D721Med (cell line): ENCODE measurements at regions not wholly inside any gene's neighbourhood (a gene's known extent, or its start where the extent isn't known, plus 50 kb on each side); places are given as distances from the start of the nearest gene placed in this dataset.

Experiments
- DNase-seq: peaks from one replicate; pipeline ENCODE4 v3.0.0; 2011; ENCODE audit warnings: low spot score; ENCODE audit not compliant: insufficient read length
- FAIRE-seq: peaks from 2 replicates; lab custom pipeline; 2011; peaks lifted over from hg19 to GRCh38; lab: Jason Lieb, UNC
- CTCF ChIP-seq: IDR thresholded peaks from 2 replicates; pipeline ENCODE4 v1.5.1; 2012; ENCODE audit warnings: mild to moderate bottlenecking, control low read depth; ENCODE audit not compliant: insufficient read depth; ENCODE audit errors: missing control alignments

- DNase-seq (no peak), FAIRE-seq (peak; percentile 97)
- TF ChIP-seq CTCF: no peak
These were observed 264.3 kb downstream of the TXNL1 start for GRCh38 chr18:56374007-56374655.

DNA sequence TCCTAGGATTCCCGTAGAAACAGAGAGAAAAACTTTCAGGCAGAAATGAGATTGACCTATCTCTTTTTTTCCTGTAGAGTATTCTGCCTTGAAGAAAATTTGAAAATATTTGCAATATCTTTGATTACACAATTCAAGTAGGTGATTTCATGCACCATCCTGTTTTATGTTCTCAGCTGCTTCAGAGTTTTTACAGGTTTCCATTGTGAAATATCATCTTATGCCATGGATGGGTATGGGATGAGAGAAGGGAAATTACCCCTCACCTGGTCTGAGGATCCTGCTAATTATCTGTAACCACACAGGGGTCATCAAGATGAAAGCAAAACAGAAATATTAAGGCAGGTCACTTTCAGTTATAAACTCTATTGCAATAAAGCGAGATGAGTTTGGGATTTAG is 264.8 kb downstream of the TXNL1 start:
- FAIRE-seq (no peak), DNase-seq (no peak)
- no peak for TF ChIP-seq CTCF

- DNase-seq (no peak), FAIRE-seq (no peak)
These were observed 270.3 kb downstream of the TXNL1 start for GRCh38 chr18:56368066-56368465.

GRCh38 chr18:56358608-56359280 is 279.6 kb downstream of the TXNL1 start:
- no peak for TF ChIP-seq CTCF
- FAIRE-seq (no peak), DNase-seq (no peak)

More at GRCh38 chr18:56368066-56368465, 270.3 kb downstream of the TXNL1 start:
- no peak for TF ChIP-seq CTCF

DNA sequence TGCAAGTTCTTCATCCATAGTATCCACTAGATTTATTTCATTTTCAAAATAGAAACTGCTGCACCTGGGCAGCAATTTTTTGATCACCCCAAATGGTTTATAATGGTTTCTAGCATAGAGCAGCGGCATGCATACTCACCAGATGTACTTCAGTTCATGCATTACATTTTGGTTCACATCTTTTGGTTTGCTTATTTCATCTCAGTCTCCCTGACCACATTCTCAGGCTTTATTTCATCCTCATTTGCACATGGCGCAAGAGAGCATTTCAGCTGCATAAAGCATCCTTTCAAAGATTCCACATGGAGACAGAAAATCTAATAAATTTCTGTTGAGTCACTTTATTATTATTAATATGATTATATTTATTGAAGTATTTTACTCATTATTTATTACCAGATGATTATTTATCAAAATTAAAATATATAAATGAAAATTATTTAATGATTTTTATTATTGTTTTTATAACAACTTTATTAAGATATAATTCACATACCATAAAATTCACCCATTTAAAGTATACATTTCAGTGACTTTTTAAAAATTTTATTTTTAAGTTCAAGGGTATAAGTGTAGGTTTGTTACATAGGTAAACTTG is 284.6 kb downstream of the TXNL1 start:
- DNase-seq (no peak), FAIRE-seq (no peak)
- TF ChIP-seq CTCF: no peak

- DNase-seq: no peak
- TF ChIP-seq CTCF: no peak
These were observed 286.4 kb downstream of the TXNL1 start for GRCh38 chr18:56351911-56352500.

More at GRCh38 chr18:56351911-56352500, 286.4 kb downstream of the TXNL1 start:
- FAIRE-seq: no peak
